Epithelial cell of esophagus (primary cell): ENCODE measurements at regions not wholly inside any gene's neighbourhood (a gene's known extent, or its start where the extent isn't known, plus 50 kb on each side); places are given as distances from the start of the nearest gene placed in this dataset.

Source experiments
- DNase-seq: peaks from one replicate; pipeline ENCODE4 v3.0.0; 2010; ENCODE audit warnings: low read depth
- H3K4me3 ChIP-seq: 2 replicates; pipeline ENCODE4 v1.5.1; 2011; ENCODE audit warnings: mild to moderate bottlenecking, low read length, control low read depth
- TF ChIP-seq, protein P1 (sequence below): IDR thresholded peaks from 2 replicates; pipeline ENCODE4 v1.5.1; 2011; ENCODE audit warnings: low read depth, mild to moderate bottlenecking, low read length, control low read depth, inconsistent platforms; ENCODE audit not compliant: insufficient read depth; ENCODE audit errors: missing control alignments

DNA sequence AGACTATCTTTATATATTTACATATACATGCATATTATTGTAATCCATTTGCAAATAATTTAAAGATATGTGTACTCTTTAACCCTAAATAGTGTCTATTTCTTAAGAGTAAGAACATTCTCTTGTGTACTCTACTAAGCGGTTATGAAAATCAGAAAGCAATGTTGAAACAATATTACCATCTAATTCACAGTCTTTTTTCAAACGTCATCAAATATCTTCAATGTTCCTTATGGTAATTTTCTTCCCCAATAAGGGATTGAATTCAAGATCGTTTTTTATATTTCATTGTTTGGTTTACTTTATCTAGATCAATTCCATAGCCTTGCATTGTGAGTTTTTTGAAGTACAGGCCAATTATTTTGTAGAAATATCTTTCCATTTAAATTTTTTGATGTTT, 1647.4 kb upstream of the PRR20A start:
- TF ChIP-seq, protein P1, sequence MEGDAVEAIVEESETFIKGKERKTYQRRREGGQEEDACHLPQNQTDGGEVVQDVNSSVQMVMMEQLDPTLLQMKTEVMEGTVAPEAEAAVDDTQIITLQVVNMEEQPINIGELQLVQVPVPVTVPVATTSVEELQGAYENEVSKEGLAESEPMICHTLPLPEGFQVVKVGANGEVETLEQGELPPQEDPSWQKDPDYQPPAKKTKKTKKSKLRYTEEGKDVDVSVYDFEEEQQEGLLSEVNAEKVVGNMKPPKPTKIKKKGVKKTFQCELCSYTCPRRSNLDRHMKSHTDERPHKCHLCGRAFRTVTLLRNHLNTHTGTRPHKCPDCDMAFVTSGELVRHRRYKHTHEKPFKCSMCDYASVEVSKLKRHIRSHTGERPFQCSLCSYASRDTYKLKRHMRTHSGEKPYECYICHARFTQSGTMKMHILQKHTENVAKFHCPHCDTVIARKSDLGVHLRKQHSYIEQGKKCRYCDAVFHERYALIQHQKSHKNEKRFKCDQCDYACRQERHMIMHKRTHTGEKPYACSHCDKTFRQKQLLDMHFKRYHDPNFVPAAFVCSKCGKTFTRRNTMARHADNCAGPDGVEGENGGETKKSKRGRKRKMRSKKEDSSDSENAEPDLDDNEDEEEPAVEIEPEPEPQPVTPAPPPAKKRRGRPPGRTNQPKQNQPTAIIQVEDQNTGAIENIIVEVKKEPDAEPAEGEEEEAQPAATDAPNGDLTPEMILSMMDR = no peak
- no peak overlapping the region for H3K4me3 ChIP-seq
- DNase-seq = no peak

DNA sequence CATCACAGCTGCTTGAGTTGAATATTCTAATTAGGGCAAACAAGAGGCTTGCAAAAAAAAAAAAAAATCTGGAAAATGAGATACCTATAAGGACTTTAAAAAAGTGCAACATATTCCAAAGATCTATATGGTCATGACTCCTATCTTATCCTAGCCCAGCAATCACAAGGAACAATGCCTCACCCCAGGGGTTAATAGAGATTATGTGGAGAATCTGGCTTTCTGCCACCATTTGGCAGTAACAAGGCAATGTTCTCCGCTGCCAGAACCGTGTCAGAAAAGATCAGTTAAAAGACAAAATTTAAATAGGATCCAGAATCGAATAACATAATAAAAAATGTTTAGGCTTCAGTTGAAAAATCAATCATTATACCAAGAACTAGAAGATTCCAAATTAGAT, 1643.2 kb upstream of the PRR20A start:
- TF ChIP-seq, protein P1 = no peak
- H3K4me3 ChIP-seq = no peak overlapping the region
- DNase-seq = no peak

DNA sequence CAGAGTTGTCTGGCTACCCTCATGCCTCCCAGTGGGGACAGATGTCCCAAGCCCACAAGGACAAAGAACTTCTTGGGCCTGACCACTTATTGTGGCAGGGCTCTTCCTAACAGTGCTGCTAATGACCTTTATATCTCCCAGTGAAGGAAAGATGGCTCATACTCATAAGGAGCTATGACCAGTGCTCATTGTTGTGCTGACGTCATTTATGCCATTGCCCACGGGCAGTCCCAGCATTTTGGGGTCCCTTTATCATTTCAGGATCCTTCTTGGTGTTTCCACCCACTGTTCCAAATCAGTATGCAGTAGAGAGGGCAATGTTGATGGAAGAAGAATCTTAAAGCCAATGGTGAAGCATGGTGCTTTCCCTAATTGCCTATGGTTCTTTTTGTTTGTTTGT, 1640.0 kb upstream of the PRR20A start:
- TF ChIP-seq, protein P1 = no peak
- no peak for DNase-seq
- H3K4me3 ChIP-seq = no peak overlapping the region

DNA sequence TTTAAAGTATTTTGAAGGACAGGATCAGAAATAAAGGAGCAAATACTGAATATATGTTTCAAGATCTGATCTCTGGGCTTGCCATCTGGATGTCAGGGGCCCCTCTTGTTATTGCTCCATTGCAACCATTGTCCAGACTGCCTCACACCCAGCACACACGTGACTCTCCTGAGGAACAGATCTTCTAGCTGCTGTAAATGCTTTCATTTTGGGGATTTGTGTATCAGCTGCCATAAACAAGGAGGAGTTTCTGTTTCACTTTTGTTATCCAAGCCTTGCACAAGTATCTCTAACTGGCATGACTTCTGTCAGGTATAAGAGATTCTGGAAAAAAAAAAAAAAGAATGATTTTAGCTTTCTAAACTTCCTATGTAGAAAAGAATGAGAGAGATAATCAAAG, 1624.1 kb upstream of the PRR20A start:
- no peak overlapping the region for H3K4me3 ChIP-seq
- TF ChIP-seq, protein P1 = no peak
- no peak for DNase-seq

GRCh38 chr13:55517312-55517711, 1623.4 kb upstream of the PRR20A start:
- no peak overlapping the region for H3K4me3 ChIP-seq
- no peak for DNase-seq
- TF ChIP-seq, protein P1 = no peak

DNA sequence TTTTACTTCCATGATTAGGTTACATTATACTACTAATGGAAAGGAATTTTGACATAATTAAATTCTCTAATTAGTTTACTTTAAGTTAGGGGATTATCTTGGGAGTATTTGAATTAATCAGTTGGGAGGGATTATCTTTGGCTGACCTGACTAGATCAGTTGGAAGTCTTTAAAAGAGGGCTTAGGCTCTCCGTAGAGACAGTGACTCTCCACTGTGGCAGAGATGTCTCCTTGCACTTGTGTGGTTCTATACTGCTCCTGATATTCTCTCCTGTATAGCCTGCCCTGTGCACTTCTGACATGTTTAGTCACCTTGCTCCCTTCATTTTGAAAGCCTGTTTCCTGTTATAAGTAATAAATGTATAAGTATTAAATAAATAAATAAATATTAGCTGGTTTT, 1612.3 kb upstream of the PRR20A start:
- TF ChIP-seq, protein P1 = no peak
- no peak for DNase-seq
- no peak overlapping the region for H3K4me3 ChIP-seq

GRCh38 chr13:55534306-55534705, 1606.4 kb upstream of the PRR20A start:
- no peak overlapping the region for H3K4me3 ChIP-seq
- no peak for DNase-seq
- TF ChIP-seq, protein P1 = no peak
